Skeletal muscle satellite cell (primary cell): ENCODE measurements at regions not wholly inside any gene's neighbourhood (a gene's known extent, or its start where the extent isn't known, plus 50 kb on each side); places are given as distances from the start of the nearest gene placed in this dataset.

Source experiments
- H3K27me3 ChIP-seq: 2 replicates; pipeline ENCODE4 v1.7.0; 2013; ENCODE audit warnings: low read length; ENCODE audit not compliant: control insufficient read depth, insufficient read depth
- H3K36me3 ChIP-seq: 2 replicates; pipeline ENCODE4 v1.7.0; 2013; ENCODE audit warnings: mild to moderate bottlenecking, control low read depth, low read length; ENCODE audit not compliant: insufficient read depth
- H3K4me1 ChIP-seq: 2 replicates; pipeline ENCODE4 v1.7.0; 2013; ENCODE audit warnings: low read length; ENCODE audit not compliant: control insufficient read depth, insufficient read depth
- H3K4me2 ChIP-seq: 2 replicates; pipeline ENCODE4 v1.7.0; 2013; ENCODE audit warnings: mild to moderate bottlenecking, low read length
- H3K4me3 ChIP-seq: 2 replicates; pipeline ENCODE4 v1.7.0; 2013; ENCODE audit warnings: low read length
- H3K9ac ChIP-seq: 2 replicates; pipeline ENCODE4 v1.7.0; 2013; ENCODE audit warnings: mild to moderate bottlenecking, low read depth, low read length, moderate library complexity
- H3K9me3 ChIP-seq: replicated peaks from 2 replicates; pipeline ENCODE4 v1.7.0; 2013; ENCODE audit warnings: mild to moderate bottlenecking, control low read depth, low read length

DNA sequence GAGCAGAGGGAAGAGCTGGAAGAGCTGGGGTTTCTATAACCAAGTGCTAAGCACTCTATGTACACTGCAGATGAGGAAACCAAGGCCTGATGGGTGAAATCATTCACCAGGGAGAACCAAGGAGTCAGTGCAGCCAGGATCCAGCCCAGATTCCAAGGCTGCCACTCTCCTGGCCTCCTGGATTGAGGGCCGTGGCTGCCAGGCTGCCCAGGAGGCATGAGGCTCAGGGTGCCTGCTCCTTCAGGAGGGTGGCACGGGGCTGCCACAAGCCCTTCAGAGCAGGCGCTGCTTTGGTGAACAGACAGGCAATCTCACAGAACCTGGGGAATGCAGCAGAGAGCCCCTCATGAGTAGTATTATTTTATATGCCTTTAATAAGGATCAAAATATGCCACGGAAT lies 293.7 kb upstream of the HDAC4 start:
- no peaks in the 10 kb centered on the region for H3K27me3 ChIP-seq
- H3K36me3 ChIP-seq = no peaks in the 10 kb centered on the region
- peaks cover 8% of the 10 kb centered on the region for H3K9me3 ChIP-seq
- H3K4me3 ChIP-seq = no peak overlapping the region
- no peak overlapping the region for H3K4me2 ChIP-seq
- no peaks in the 10 kb centered on the region for H3K4me1 ChIP-seq
- no peak overlapping the region for H3K9ac ChIP-seq

DNA sequence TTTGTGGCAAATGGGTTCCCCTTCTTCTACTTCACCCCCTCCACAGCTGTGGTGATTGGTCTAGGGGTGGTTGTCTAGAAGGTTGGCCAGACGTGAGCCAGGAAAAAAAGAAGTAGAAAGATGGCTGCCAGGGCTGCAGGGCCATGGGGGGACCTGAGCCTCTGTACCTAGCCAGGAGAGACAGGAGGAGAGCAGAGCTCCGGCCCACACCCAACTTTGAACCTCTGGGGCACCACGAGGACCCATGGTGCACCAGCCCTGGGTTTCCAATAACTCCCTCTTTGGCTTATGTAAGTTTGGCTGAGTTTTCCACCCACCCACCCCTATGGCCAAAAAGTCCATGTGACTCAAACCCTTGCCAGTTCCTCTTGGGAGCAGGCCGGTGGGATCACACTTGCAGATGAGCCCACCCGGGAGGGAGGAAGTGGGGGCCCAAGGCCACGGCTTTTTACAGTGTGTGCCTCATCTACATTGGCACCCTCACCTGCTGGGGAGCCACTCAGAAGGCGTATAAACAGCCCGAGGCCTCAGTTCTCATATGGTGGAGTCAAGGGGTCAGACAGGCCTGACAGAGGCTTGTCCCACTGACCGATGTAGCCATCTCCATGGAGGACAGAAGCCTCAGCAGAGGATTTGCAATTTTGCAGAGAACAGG lies 293.1 kb upstream of the HDAC4 start:
- H3K9ac ChIP-seq = no peak overlapping the region
- no peak overlapping the region for H3K4me3 ChIP-seq
- H3K4me1 ChIP-seq = no peaks in the 10 kb centered on the region
- peaks cover 8% of the 10 kb centered on the region for H3K9me3 ChIP-seq
- no peak overlapping the region for H3K4me2 ChIP-seq
- H3K27me3 ChIP-seq = no peaks in the 10 kb centered on the region
- H3K36me3 ChIP-seq = no peaks in the 10 kb centered on the region

DNA sequence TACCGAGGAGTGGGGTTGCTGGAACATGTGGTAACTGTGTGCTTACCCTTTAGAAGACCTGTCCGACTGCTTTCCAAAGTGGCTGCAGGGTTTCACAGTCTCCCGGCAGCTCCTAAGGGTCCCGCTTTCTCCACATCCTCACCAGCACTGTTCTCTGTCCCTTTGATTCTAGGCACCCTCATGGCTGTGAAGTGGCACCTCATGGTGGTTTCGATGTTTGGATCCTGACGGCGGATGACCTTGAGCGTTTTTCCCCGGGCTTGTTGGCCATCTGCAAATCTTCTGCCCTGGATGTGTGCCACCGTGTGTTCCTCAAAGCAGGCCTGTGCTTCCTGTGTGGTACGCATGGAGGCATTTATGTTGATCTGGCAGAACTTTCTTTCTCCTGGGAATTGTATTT lies 292.5 kb upstream of the HDAC4 start:
- H3K9me3 ChIP-seq = peaks cover 8% of the 10 kb centered on the region
- no peak overlapping the region for H3K4me3 ChIP-seq
- no peak overlapping the region for H3K9ac ChIP-seq
- H3K27me3 ChIP-seq = no peaks in the 10 kb centered on the region
- H3K4me2 ChIP-seq = no peak overlapping the region
- no peaks in the 10 kb centered on the region for H3K36me3 ChIP-seq
- no peaks in the 10 kb centered on the region for H3K4me1 ChIP-seq

DNA sequence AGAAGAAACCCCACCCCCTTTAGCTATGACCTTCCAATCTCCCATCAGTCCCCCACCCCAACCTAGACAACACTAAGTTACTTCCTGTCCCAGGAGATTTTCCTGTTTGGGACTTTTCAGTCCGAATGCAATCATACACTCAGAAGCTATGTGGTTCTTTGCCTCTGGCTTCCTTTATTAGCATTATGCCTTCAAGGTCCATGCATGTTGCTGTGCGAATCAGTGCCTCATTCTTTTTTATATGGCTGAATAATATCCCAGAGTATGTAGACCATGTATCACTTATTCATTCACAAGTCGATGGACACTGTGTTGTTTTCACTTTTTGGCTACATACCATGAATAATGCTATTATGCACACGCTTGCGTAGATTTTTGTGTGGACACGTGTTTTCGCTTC lies 292.1 kb upstream of the HDAC4 start:
- no peaks in the 10 kb centered on the region for H3K36me3 ChIP-seq
- H3K9ac ChIP-seq = no peak overlapping the region
- H3K4me1 ChIP-seq = no peaks in the 10 kb centered on the region
- H3K27me3 ChIP-seq = no peaks in the 10 kb centered on the region
- H3K9me3 ChIP-seq = peaks cover 8% of the 10 kb centered on the region
- no peak overlapping the region for H3K4me3 ChIP-seq
- H3K4me2 ChIP-seq = no peak overlapping the region

DNA sequence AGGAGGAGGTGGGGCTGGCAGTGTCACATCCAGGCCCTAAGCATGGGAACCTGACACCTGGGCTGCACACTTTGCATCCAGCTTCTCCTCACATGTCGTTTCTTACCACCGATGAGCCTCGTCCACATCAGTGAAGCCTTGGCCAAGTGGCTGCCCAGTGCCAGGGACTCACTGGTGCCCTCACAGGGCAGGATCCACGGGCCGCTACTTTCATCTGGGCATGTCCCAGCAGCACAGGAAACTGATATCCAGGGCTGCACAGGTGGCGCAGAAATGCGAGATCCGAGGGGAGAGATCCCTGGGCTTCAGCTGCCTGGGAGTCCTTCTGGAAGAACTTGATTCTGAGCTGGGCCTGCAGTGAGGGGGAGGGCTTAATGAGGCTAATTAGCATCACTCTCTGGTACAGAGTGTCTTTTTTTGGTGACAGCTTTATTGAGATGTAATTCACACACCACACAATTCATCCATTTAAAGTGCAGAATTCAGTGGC lies 291.6 kb upstream of the HDAC4 start:
- Histone ChIP-seq H3K27me3 (no peaks in the 10 kb centered on the region), H3K9ac (no peak overlapping the region), H3K36me3 (no peaks in the 10 kb centered on the region), H3K9me3 (peaks cover 8% of the 10 kb centered on the region), H3K4me2 (no peak overlapping the region), H3K4me3 (no peak overlapping the region), H3K4me1 (no peaks in the 10 kb centered on the region)

DNA sequence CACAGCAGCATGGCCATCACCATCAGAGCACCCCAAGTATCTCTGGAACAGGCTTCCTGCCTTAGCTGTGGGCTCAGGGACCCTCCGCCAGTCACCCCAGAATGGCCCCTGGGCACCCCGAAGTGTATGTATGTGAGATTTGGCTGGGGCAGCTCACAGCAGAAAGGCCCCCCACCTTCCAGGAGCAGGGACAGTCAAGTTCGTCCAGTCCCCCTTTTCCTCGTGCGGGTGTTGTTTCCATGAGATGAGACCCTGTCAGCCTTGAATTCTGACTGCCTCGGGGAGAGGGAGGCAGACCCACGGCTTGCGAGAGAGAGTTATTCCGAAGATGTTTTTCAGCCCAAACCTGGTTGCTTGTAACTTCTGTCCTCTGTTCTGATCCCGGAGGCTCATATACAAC lies 290.9 kb upstream of the HDAC4 start:
- H3K27me3 ChIP-seq = no peaks in the 10 kb centered on the region
- H3K36me3 ChIP-seq = no peaks in the 10 kb centered on the region
- H3K4me3 ChIP-seq = no peak overlapping the region
- no peak overlapping the region for H3K9ac ChIP-seq
- no peaks in the 10 kb centered on the region for H3K4me1 ChIP-seq
- H3K4me2 ChIP-seq = no peak overlapping the region
- H3K9me3 ChIP-seq = peaks cover 8% of the 10 kb centered on the region

DNA sequence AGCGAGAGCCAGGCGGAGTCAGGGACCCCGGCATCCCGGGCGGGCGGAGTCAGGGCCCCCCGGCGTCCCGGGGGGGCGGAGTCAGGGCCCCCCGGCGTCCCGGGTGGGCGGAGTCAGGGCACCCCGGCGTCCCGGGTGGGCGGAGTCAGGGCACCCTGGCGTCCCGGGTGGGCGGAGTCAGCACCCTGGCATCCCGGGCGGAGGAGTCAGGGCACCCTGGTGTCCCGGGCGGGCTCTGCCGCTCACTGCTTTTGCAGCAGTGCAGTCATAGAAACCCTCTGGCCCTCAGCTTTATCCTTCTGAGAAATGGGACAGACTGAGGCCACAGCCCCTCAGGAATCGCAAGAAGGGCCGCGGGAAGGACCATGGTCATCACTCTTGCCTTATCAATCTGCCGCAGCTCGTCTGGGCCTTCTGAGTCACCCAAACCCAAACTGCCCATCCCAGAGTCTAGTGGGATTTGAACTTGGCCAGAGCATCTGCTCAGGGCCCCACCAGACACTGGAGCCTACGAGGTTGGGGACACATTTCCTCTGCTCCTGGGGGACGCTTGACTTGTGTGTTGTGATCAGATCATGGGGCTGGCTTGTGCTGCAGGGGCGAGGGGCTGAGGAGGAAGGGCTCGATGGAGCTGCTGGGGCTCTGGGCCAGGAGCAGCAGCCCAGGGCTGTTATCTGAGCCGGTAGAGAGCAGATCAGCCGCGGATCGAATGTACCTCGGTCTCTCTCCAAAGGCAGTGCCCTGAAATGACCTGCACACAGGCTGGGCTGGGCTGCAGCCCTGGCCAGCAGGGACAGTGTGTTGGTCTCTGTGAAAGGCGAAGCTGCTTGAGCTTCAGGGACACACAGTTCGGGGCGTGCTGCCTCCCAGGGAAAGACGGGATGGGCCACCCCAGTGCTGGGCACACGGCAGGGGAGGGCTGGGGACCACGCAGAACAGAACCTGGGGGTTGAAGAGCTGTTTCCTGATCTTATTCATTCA lies 290.1 kb upstream of the HDAC4 start:
- no peaks in the 10 kb centered on the region for H3K4me1 ChIP-seq
- no peaks in the 10 kb centered on the region for H3K27me3 ChIP-seq
- no peaks in the 10 kb centered on the region for H3K36me3 ChIP-seq
- peaks cover 8% of the 10 kb centered on the region for H3K9me3 ChIP-seq
- H3K4me3 ChIP-seq = no peak overlapping the region
- H3K4me2 ChIP-seq = no peak overlapping the region
- H3K9ac ChIP-seq = no peak overlapping the region

DNA sequence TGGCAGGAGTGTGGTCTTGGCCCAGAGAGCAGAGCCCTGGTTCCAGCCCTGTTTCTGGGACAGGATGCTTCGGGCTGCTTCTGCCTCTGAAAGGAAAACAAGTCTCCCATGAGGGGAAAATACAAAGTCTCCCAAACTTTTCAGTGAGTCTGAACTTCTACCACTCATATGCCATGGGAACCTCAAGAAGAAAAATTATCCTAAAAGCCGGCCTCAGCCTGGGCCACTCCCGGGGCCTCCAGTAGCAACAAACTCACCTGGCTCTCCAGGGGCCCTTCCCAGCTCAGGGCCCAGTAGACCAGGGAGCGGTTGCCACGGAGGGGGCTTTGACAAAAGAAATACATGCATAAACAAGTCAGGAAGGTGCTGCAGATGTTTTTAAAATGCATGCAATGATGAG lies 289.2 kb upstream of the HDAC4 start:
- H3K9me3 ChIP-seq = peaks cover 8% of the 10 kb centered on the region
- H3K36me3 ChIP-seq = no peaks in the 10 kb centered on the region
- no peak overlapping the region for H3K4me2 ChIP-seq
- no peaks in the 10 kb centered on the region for H3K27me3 ChIP-seq
- no peak overlapping the region for H3K9ac ChIP-seq
- no peaks in the 10 kb centered on the region for H3K4me1 ChIP-seq
- no peak overlapping the region for H3K4me3 ChIP-seq

DNA sequence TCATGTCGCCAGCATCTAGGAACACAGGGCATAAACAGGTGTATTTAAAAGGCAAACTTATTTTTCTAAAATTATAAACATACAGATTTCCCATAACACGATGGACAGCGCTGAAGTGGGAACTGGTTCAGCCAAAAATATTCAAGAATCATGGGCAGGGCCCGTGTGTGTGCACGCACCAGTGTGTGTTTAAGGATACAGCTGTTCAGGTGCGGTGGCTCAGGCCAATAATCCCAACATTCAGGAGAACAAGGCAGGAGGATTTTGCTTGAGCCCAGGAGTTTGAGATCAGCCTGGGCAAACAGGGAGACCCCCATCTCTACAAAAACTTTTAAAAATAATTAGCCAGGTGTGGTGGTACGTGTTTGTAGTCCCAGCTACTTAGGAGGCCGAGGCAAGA lies 288.6 kb upstream of the HDAC4 start:
- H3K9ac ChIP-seq = no peak overlapping the region
- H3K27me3 ChIP-seq = no peaks in the 10 kb centered on the region
- no peak overlapping the region for H3K4me3 ChIP-seq
- no peak overlapping the region for H3K4me2 ChIP-seq
- H3K36me3 ChIP-seq = no peaks in the 10 kb centered on the region
- peaks cover 8% of the 10 kb centered on the region for H3K9me3 ChIP-seq
- H3K4me1 ChIP-seq = no peaks in the 10 kb centered on the region

DNA sequence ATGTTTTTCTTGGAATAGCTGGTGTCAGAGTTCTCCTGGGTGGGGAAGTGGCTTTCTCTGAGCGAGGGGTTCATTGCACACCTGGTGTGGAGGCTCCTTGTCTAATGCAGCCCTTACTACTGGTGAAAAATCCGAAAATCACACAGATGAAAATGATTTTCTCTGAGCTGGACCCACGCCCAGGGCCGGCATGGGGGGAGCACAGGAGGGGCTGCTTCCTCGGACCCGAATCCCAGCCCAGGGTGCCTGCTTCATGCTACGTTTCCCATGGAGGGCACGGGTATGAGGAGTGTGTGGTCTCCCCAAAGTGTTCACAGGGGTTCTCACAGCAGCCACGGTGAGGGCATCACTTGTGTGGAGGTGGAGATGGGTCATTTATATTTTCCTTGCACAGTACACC lies 288.0 kb upstream of the HDAC4 start:
- H3K36me3 ChIP-seq = no peaks in the 10 kb centered on the region
- H3K4me1 ChIP-seq = no peaks in the 10 kb centered on the region
- H3K4me2 ChIP-seq = no peak overlapping the region
- H3K9me3 ChIP-seq = peaks cover 8% of the 10 kb centered on the region
- H3K4me3 ChIP-seq = no peak overlapping the region
- H3K9ac ChIP-seq = no peak overlapping the region
- H3K27me3 ChIP-seq = no peaks in the 10 kb centered on the region

DNA sequence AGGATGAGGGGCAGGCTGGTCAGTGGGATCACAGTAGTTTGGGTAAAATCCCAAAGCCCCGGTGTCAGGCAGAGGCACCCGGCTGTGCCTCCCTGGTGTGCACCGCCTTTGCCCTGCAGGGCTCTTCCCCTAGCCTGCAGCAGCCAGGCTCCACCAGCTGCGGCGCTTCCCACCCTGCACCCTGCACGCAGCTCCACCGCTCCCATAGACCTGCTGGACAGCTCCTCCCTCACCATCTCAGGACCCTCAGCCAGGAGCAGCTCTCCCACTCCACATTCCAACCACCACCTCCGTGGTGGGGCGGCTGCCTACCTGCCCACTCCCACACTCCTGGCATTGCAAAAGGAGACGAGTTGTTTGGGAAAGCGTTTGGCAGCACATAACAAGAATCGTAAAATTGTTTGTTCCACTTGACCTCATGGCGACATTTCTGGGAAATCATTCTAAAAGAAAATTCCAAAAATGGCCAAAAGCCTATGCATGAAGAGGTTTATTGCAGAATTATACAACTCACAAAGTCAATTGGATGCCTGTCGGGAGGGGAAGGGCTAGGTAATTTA lies 287.4 kb upstream of the HDAC4 start:
- Histone ChIP-seq H3K4me1 (no peaks in the 10 kb centered on the region), H3K4me3 (no peak overlapping the region), H3K4me2 (no peak overlapping the region), H3K27me3 (no peaks in the 10 kb centered on the region), H3K9ac (no peak overlapping the region), H3K9me3 (peaks cover 2% of the 10 kb centered on the region), H3K36me3 (no peaks in the 10 kb centered on the region)
